HL-60/S4 (cell line): ENCODE measurements at regions not wholly inside any gene's neighbourhood (a gene's known extent, or its start where the extent isn't known, plus 50 kb on each side); places are given as distances from the start of the nearest gene placed in this dataset.

Experiments used
- in situ Hi-C: fragments of 300-500 bp; cut with MboI; formaldehyde crosslinking; loops from 2 replicates; pipeline ENCODE4 v1.14.3; 2022; ENCODE audit warnings: low sequenced_read_pairs

DNA sequence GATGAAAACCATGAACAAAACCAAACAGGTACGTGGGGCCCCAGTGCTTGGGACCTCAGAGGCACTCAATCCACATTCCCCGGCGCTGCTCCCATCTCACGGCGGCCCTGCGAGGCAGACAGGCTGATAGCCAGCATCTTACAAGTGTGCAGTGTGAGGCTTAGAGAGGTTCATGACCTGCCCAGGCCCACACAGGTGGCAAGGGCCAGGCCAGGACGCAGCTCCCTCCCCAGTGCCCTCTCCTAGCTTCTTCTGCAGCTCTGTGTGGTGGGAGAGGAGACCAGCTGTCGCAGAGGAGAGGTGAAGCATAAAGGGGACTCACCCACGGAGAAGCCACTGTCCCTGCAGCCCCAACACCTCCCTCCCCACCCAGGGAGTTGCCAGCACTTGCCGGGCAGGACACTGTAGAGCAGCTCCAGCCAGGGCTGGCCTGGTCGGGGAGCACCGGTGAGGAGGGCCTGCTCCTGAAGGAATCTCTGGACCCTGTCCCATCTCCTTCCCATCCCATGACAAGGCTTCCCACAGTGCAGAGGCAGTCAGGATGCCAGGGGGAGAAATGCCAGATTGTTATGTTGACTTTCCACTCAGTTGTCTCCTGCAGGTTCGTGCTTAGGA lies 92.4 kb upstream of the TMEM45B start:
- in situ Hi-C loops = no loop called here

DNA sequence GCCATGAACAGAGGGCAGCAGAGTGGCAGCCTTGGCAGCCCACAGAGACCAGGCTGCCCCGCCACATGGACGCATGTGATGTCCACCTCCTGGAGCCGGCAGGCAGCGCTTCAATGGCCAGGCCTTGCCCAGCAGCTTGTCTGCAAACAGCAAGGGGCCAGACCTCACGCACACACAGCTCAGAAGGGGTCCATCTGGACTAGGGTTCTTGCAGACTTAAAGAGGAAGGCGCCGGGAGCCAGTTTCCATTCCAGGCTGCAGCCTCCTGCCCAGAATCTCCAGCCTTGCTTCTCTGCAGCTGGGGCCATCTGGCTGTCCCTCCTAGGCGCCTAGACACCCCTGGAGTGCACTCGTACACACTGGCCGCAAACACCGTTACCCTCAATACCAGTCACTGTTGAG lies 91.9 kb upstream of the TMEM45B start:
- in situ Hi-C loops = no loop called here

DNA sequence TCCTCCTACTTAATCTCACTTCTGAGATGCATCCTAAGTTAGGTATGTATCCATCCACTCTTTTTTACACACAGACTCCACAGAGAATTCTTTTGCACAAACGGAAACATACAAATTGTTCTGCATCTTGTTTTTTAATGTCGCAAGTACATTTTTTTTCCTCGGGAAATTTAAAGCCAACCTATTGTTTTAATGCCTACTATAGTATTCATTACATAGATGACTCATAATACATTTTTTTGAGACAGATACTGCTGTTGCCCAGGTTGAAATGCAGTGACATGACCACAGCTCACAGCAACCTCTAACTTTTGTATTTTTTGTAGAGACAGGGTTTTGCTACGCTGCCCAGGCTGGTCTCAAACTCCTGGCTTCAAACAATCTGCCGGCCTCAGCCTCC lies 90.8 kb upstream of the TMEM45B start:
- in situ Hi-C loops = loop anchor here (25.0 kb wide), 1 partner anchor 613 kb away; no protein-coding TSS in a partner anchor

DNA sequence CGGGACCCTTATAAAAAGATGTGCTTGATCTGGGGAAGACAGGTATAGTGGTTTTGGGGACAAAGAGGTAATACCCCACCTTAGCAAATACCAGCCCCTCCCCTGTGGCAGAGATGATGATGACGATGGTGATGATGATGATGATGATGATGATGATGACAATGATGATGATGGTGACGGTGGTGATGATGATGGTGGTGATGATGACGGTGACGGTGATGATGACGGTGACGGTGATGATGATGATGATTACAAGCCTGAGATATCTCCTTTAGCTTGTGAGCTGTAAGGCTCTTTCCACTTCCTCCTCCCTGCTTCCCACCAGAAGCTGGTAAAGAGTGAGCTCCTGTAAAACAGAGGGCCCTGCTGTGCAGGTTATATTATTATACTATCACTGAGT lies 89.5 kb upstream of the TMEM45B start:
- in situ Hi-C loops = loop anchor here (25.0 kb wide), 1 partner anchor 614 kb away; no protein-coding TSS in a partner anchor

DNA sequence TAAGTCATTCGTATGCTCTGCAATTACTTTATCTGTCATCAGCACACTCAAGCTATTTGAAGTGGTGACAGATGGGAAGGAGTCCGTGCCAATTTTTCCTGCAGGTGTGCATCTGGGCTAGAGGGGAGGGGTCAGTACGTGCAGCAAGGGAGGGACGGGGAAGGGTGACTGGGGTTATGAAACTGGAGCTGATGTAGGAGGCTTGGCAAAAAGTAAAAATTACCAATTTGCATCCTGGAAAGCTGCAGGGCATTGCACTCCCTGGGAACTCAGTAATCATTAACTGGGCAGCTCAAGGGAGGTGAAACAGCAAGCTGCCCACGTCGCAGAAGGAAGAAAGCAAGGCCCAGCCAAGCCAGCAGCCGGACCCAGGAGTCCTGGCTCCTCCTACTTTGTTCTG lies 87.1 kb upstream of the TMEM45B start:
- in situ Hi-C loops = loop anchor here (25.0 kb wide), 1 partner anchor 616 kb away; no protein-coding TSS in a partner anchor

DNA sequence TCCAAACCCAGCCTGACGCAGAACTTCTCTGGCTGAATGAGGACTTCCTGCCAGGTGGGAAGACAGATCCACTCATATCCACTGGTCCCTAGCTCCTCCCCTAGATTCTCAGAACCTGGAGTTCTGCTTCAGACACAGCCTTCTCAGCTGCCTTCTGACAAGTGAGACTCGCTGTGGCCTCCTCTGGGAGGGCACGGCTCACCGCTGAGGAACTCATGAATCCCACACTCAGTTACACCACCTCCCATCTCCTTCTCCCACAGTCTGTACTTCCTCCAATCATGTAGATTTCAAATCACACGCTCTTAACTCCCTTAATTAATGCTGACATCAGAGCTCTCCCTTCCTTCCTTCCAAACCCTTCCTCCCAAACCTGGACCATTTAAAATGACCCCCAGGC lies 86.4 kb upstream of the TMEM45B start:
- in situ Hi-C loops = loop anchor here (25.0 kb wide), 1 partner anchor 617 kb away; no protein-coding TSS in a partner anchor

DNA sequence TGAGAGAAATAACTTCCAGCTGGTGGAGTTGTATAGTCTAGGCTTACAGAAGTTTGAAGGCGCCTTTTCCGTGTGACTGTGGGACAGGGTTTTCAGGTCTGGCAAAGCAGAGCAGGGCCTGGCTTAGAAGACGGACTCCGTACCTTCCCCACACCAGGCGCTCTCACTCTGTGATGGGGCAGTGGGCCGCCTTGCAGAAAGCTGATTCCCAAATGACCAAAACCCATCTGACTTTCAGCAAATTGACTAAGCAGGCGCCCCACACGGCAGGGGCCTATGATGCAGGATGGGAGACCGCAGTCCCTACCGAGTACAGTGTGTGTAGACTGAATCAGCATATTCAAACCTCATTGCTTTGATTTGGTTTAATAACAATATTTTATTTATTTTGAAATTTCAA lies 85.8 kb upstream of the TMEM45B start:
- in situ Hi-C loops = loop anchor here (25.0 kb wide), 1 partner anchor 618 kb away; no protein-coding TSS in a partner anchor

DNA sequence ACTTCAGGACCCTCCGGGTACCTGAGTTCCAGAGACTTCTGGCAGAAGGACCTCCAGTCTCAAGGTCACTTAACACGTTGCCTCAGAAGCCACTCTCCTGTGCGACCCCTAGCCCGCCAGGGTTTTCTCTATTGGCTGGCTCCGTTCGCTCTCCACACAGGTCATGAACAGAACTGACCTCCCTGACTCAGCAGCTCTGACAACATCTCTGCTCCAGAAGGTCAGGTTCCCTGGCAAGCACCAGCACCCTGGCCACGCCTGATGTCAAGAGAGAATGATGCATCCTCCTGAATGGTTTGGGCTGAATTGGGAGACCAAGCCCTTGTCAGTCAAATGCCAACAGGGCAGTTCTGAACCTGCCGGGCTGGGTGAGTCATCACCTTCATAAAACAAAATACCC lies 84.3 kb upstream of the TMEM45B start:
- in situ Hi-C loops = loop anchor here (25.0 kb wide), 1 partner anchor 619 kb away; no protein-coding TSS in a partner anchor

DNA sequence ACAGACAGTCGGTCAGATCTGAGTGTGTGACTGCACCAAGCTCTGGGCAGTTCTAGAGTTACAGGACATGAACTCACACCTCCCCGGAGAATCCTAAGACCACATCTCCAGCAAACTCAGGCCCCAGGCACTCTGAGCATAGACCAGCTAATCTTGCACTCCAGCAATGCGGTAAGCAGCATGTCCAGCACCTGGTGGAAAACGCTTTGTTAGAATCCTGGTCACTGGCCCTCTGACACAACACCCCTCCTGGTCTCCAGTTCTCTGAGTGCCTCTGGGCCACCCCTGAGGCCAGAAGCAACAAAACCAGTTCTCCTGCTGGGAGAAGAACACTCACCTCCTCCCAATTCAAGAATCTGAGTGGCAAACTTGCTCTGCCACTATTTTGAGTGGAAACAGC lies 82.7 kb upstream of the TMEM45B start:
- in situ Hi-C loops = loop anchor here (25.0 kb wide), 1 partner anchor 621 kb away; no protein-coding TSS in a partner anchor

DNA sequence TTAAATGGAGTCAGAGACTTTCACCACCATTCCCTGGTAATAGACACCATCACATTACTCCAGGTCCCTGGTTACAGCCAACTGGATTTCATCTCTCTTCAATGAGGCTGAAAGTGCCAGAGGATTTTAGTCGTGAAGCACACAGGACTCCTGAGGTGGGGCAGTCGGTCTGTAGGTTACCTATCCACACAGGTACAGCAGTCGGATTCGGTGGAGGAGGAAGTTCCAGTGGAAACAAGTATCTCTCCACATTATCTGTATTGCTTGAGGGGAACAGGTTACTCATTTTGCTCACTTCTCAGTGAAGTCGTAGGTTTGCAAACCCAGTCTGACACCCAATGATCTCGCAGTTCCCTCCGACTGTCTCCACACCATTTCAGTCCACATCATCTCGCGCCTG lies 82.3 kb upstream of the TMEM45B start:
- in situ Hi-C loops = loop anchor here (25.0 kb wide), 1 partner anchor 621 kb away; no protein-coding TSS in a partner anchor

DNA sequence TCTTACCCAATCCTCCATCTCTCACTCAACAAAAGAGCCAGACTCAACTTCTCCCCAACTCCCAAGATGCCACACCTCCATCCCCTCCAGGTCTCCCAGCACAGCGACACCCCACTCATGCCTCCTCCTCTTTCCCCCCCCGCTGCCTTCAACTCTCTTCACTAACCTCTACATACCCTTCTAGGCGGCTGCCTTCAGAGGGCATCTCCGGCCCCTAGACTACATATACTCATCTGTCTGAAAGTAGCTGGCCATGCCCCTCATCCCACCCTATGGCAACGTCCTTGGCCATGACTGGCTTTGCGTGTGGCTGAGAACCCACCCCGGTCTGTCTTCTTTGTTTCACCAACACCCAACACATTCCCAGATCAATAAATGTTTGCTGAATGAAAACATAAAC lies 81.7 kb upstream of the TMEM45B start:
- in situ Hi-C loops = loop anchor here (25.0 kb wide), 1 partner anchor 622 kb away; no protein-coding TSS in a partner anchor

DNA sequence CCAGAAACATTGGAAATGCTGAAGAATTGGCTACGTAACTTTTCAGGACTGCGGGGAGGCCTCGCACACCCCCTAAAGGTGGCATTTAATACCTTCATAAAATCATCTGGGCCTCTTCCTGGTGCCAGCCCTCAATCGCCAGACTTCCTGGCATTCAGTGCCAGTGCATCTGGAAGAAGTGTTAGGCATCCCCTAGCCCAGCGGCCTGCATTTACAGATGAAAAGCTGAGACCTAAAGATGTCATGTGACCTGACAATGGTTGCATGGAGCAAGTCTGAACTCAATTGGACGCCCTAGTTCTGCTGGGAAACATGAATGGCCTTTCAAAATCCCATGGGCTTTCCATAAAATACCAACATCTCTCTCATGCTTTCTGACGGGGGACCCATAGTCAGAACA lies 81.0 kb upstream of the TMEM45B start:
- in situ Hi-C loops = loop anchor here (25.0 kb wide), 1 partner anchor 622 kb away; no protein-coding TSS in a partner anchor

DNA sequence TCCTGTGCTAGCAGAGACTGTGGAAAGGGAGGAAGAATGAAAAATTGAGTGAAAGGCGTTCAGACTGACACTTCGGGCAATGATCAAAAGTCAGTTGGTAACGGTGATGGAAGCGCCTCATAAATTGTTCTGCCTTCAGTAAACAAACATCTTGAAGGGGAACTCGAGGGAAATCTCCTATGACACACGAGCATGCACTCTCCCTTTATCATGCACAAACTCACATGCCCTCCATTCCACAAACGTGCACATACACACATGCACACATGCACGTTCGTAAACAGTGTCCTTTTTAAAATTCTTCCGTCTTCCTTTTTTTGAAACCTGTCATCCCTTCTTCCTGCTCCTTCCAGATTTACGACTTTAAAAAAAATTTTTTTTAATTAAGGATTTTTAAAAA lies 77.8 kb upstream of the TMEM45B start:
- in situ Hi-C loops = loop anchor here (25.0 kb wide), 1 partner anchor 626 kb away; no protein-coding TSS in a partner anchor

DNA sequence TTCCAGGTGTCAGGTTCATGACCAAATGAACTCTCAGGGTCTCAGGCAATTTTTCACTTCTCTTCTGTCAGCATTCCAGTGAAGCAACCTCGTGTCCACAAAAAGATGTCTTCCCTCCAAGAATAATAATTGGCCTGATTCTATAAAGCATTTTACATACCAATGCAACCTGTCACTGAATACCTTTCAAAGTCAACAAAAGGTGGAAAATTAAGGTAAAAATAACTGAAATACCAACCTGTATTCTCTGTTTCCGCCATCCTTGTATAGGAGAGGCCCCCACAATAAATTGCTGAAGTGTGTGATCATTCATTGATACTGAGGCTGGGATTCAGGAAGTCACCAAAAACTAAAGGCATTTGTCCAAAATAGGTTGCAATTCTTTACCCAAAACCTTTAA lies 77.4 kb upstream of the TMEM45B start:
- in situ Hi-C loops = loop anchor here (25.0 kb wide), 1 partner anchor 626 kb away; no protein-coding TSS in a partner anchor

DNA sequence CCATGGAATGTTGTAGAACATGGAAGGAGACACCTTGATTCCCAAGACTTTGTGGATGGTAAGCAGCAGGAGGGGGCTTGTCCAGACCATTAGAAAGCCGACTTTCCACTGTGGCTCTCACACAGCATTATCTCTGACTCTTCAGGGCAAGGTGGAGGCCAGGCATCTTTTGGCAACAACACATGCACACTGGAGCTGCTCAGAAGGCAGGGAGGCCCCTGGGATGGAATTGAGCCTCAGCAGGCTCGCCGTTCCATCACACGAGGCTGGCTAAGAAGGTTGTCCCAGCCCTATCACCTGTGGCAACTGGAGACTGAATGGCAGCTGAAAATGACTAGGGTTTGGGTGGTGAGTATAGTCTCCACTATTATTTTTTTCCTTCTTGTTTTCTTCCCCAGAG lies 76.3 kb upstream of the TMEM45B start:
- in situ Hi-C loops = loop anchor here (25.0 kb wide), 1 partner anchor 627 kb away; no protein-coding TSS in a partner anchor

DNA sequence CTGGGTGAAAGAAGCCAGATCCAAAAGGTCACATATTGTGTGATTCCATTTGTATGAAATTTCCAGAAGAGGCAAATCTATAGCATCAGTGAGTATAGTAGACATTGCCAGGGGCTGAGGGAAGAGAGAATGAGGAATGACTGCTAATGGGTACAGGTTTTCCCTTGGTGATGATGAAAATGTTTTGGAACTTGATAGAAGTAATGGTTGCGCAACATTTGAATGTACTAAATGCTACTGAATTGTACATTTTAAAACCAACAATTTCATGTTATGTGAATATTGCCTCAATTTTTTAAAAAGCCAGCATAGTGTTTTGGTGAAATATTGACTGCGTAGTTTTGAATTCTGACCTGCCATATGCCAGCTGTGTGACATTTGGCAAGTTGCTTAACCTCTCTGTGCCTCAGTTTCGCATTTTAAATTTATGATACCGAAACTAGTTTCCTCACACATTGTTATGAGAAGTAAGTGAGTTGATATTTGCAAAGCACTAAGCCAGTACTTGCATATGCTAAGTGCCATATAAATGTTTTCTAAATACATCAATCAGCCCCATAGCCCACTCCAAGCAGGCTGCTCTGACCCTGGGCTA lies 75.4 kb upstream of the TMEM45B start:
- in situ Hi-C loops = loop anchor here (25.0 kb wide), 1 partner anchor 628 kb away; no protein-coding TSS in a partner anchor

DNA sequence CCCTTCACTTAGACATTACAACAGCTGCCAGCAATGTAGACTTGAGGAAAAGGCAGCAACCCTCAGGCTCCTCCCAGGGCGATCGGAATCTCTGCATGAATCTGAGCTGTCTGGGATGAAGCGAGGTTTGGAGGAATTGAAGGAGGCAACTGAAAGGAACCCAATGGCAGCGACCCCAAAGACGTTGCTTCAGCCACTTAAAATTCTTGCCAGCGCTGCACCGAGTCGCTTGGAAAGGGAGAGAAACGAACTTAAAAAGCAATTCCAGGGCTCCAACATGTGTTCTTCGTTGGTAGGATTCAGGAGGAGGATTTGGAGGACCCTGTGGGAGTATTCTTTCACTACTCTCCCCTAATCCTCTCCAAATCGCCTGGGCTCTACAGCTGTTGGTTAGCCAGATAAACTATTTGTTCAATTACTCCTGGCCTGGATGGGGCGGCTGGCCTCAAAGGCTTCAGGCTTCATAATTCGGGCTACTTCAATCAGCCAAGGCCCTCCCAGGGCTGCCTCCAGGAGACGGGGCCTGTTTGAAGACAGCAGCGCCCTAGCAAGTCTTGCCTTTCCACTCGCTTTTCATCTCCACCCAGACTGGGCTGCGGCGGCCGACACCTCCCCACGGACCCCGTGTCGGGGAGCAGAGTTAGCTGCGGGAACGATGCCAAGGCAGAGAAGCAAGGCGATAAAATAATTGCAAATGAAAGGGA lies 72.4 kb upstream of the TMEM45B start:
- in situ Hi-C loops = loop anchor here (25.0 kb wide), 1 partner anchor 631 kb away; no protein-coding TSS in a partner anchor

DNA sequence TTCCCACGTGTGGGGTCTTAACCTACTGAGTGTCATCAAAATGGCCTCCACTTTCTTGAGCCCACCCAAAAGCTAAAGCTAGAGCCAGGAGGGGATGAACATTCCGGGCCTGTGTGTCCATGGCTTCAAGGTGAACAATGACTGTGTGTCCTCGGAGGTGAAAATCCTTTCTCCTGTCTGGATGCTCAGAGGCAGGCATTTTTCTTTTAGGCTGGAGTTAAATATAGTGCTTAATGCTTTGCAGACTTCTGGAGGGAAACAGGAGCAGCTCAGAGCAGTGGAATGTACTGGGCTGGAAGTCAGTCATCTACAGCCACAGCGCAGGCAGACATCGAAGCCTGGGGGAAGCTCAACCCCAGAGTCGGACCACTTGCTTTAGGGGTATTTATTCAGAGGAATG lies 68.6 kb upstream of the TMEM45B start:
- in situ Hi-C loops = loop anchor here (25.0 kb wide), 1 partner anchor 635 kb away; no protein-coding TSS in a partner anchor

DNA sequence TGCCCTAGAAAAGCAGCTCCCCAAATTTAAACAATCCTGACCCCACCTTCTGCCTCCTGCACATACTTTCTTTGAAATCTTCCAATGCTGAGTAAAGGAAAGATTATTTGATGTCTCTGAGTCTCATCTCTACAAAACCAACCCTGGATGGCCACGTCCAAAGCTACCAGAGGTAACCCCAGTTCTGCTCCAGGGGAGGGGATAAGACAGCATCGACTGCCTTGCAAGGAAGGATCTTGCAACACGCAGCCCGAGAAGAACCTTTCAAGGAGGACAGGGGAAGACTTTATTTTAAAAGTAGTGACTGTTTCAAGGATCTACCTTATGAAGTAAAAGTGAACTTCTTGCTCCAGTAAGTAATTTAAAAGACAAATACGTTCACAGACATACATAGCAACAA lies 66.5 kb upstream of the TMEM45B start:
- in situ Hi-C loops = loop anchor here (25.0 kb wide), 1 partner anchor 637 kb away; no protein-coding TSS in a partner anchor

DNA sequence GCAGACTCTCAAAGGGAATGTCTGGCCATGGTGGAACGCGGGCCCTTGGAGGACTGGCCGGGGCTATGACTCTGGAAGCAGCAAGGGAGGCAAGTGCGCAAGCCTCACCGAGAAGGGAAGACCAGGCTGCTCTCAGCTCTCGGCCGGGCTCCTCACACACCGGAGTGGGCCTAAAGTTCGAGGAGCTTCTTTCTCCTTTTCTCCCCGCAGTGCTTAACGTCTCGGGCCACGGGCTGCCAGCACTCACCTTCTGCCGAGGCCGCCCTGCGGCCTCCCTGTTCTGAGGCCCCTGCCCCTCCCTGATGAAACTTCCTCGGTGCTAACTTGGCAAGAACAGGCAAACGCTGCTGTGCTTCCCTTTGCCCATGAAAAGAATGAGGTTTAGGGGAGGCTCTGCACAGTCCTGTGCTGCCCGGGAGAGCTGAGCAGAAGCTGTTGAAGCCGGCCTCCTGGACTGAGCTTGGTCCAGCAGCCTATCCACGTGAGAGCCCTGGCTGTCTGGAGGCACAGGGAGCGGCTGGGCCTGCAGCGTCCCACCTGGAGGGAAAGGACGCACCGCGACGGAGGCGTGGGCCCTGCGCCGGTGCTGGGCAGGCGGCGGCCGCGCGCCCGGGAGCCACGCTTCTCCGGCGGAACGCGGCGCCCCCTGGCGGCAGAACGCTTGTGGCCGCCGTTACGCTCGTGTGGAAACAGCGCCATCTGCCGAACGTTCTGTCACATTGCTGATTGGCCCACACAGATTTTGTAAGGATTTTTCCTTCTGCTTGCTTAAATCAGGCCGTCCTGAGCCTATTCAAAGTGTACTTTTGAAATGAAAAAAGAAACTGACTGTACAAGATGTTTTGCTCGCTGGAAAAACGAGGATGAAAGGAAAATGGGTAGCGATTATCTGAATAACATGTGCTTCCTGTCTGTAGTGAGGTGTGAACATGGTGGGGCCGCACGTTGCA lies 65.0 kb upstream of the TMEM45B start:
- in situ Hi-C loops = no loop called here
